Stomach (tissue), 4 donors: ENCODE measurements at regions not wholly inside any gene's neighbourhood (a gene's known extent, or its start where the extent isn't known, plus 50 kb on each side); places are given as distances from the start of the nearest gene placed in this dataset.

ENCODE experiments used
- POLR2A ChIP-seq, 4 donors: fragments of 450-650 bp; IDR thresholded peaks; one replicate each; pipeline ENCODE4 v1.6.1; 2016; ENCODE audit warnings: antibody characterized with exemption in 4 of 4, control low read depth in 2 of 4, mild to moderate bottlenecking in 1 of 4, moderate library complexity in 1 of 4
- TF ChIP-seq, protein P1 (sequence below), 7 experiments: fragments of 450-650 bp in 4 of 7; fragments of 200-600 bp in 3 of 7; sonication (generic) in 3 of 7; IDR thresholded peaks; one replicate each; pipeline ENCODE4 v1.5.1; 2016 to 2019; ENCODE audit warnings: antibody characterized with exemption in 7 of 7, control low read depth in 2 of 7, mild to moderate bottlenecking in 1 of 7

DNA sequence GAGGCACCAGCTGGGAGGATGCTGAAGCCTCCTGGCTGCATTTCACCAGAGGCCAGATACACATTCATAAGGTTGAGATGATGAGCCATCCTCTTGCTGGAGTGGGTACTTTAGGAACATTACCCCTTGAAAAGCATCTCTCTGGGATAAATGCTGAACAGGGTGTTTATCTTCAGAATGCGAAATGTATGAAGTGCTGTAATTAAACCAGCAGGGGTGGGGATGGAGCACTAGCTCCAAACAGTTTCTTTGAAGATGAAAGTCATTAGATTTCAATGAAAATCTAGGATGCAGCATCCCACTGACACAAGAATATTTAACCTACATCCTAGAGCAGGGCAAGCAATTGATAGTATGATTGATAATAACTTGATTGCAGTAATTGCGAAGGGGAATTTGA is 158.1 kb downstream of the CYLD start:
- TF ChIP-seq, protein P1, sequence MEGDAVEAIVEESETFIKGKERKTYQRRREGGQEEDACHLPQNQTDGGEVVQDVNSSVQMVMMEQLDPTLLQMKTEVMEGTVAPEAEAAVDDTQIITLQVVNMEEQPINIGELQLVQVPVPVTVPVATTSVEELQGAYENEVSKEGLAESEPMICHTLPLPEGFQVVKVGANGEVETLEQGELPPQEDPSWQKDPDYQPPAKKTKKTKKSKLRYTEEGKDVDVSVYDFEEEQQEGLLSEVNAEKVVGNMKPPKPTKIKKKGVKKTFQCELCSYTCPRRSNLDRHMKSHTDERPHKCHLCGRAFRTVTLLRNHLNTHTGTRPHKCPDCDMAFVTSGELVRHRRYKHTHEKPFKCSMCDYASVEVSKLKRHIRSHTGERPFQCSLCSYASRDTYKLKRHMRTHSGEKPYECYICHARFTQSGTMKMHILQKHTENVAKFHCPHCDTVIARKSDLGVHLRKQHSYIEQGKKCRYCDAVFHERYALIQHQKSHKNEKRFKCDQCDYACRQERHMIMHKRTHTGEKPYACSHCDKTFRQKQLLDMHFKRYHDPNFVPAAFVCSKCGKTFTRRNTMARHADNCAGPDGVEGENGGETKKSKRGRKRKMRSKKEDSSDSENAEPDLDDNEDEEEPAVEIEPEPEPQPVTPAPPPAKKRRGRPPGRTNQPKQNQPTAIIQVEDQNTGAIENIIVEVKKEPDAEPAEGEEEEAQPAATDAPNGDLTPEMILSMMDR (IDR thresholded peaks at IDR 0.05), result no peak
- TF ChIP-seq POLR2A (IDR thresholded peaks at IDR 0.05), result no peak
